Liver (tissue), 3 donors: ENCODE measurements at regions not wholly inside any gene's neighbourhood (a gene's known extent, or its start where the extent isn't known, plus 50 kb on each side); places are given as distances from the start of the nearest gene placed in this dataset.

Experiments used
- ATF3 ChIP-seq: IDR thresholded peaks from 2 replicates; pipeline ENCODE4 v1.6.1; 2016; ENCODE audit warnings: antibody characterized with exemption
- CTCF ChIP-seq: fragments of 150-350 bp; IDR thresholded peaks from 2 replicates; pipeline ENCODE4 v1.5.1; 2017; ENCODE audit warnings: improper control_type of control experiment, low read depth, low read length; ENCODE audit not compliant: missing input control
- FOXA1 ChIP-seq: IDR thresholded peaks from 2 replicates; pipeline ENCODE4 v1.6.1; 2016; ENCODE audit warnings: antibody characterized with exemption
- HNF4A ChIP-seq, 2 donors: conservative IDR thresholded peaks; 2 replicates each; pipeline ENCODE4 v1.6.1; 2016; ENCODE audit warnings: antibody characterized with exemption in 2 of 2, mild to moderate bottlenecking in 2 of 2
- HNF4G ChIP-seq: IDR thresholded peaks from 2 replicates; pipeline ENCODE4 v1.6.1; 2016; ENCODE audit warnings: antibody characterized with exemption
- JUND ChIP-seq, 2 donors: IDR thresholded peaks; 2 replicates each; pipeline ENCODE4 v1.6.1; 2016; ENCODE audit warnings: antibody characterized with exemption in 2 of 2
- MAX ChIP-seq: IDR thresholded peaks from 2 replicates; pipeline ENCODE4 v1.6.1; 2016; ENCODE audit warnings: antibody characterized with exemption
- RAD21 ChIP-seq, 2 donors: IDR thresholded peaks; 2 replicates each; pipeline ENCODE4 v1.6.1; 2016; ENCODE audit warnings: antibody characterized with exemption in 2 of 2, mild to moderate bottlenecking in 2 of 2
- SP1 ChIP-seq: IDR thresholded peaks from 2 replicates; pipeline ENCODE4 v1.6.1; 2018; ENCODE audit warnings: antibody characterized with exemption, mild to moderate bottlenecking
- TAF1 ChIP-seq: conservative IDR thresholded peaks from 2 replicates; pipeline ENCODE4 v1.6.1; 2016; ENCODE audit warnings: antibody characterized with exemption, mild to moderate bottlenecking
- YY1 ChIP-seq: IDR thresholded peaks from 2 replicates; pipeline ENCODE4 v1.6.1; 2016; ENCODE audit warnings: antibody characterized with exemption, mild to moderate bottlenecking
- ZBTB33 ChIP-seq: IDR thresholded peaks from 2 replicates; pipeline ENCODE4 v1.6.1; 2016; ENCODE audit warnings: antibody characterized with exemption
- donor health status: healthy.
- donor health status: healthy.

- TF ChIP-seq CTCF (no peak), JUND (IDR thresholded peaks at IDR 0.05) (no peak), SP1 (no peak), YY1 (no peak), ATF3 (no peak), HNF4G (no peak), MAX (no peak), TAF1 (no peak), HNF4A (conservative IDR thresholded peaks at IDR 0.05) (no peak), FOXA1 (no peak), RAD21 (IDR thresholded peaks at IDR 0.05) (no peak), ZBTB33 (no peak)
These were observed 1083.3 kb downstream of the NXPH1 start for GRCh38 chr7:9516662-9517061.
